AG08395 (cell line): ENCODE measurements at regions not wholly inside any gene's neighbourhood (a gene's known extent, or its start where the extent isn't known, plus 50 kb on each side); places are given as distances from the start of the nearest gene placed in this dataset.

Experiments used
- DNase-seq: peaks from one replicate; pipeline ENCODE4 v3.0.0; 2012; ENCODE audit warnings: mixed read lengths, low spot score

DNA sequence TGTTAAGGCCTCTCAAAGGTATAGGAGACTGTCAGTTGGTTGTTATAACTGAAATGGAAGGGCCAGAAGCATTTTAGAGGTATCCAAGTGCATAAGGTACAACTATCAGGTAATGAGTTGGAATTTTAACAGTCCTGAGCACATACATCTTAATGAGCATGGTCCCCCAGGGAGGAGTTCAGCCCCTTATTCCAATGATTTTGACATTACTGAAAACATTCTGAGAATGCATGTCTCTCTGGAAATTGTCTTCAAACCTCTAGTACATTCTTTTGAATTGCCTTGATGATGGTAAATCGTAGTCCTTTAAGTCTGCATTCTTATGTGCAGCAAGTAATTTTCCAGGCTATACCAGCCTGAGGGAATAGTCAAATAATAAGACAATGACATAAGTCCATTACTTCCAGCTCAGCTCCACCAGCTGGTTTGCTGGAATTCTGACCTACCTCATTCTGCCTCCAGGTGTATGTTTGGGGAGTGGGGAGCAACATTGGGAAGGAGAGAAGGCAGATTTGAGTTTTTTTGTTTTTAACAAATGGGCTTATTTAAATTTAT is 239.2 kb downstream of the MSRB3 start:
- no peak for DNase-seq

- peak; percentile 53 for DNase-seq
These were observed 240.3 kb downstream of the MSRB3 start for GRCh38 chr12:65518771-65519170.

DNA sequence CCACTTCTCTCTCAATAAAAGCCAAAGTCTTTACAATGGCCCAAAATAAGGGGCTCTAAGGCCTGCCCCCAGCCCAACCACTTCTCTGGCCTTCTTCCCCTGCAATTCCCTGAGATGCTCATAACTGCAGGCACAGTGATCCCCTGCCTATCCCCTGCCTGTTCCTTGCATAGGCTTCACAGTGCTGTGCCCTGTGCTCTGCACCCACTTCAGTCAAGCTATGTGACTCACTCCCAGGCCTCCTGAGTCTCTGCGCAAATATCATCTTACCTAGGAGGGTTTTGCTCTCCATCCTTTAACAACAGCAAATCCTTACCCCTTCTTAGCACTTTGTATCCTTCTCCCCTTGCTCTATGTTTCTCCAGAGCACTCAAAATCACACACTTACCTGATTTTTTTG is 242.2 kb downstream of the MSRB3 start:
- DNase-seq: no peak

DNA sequence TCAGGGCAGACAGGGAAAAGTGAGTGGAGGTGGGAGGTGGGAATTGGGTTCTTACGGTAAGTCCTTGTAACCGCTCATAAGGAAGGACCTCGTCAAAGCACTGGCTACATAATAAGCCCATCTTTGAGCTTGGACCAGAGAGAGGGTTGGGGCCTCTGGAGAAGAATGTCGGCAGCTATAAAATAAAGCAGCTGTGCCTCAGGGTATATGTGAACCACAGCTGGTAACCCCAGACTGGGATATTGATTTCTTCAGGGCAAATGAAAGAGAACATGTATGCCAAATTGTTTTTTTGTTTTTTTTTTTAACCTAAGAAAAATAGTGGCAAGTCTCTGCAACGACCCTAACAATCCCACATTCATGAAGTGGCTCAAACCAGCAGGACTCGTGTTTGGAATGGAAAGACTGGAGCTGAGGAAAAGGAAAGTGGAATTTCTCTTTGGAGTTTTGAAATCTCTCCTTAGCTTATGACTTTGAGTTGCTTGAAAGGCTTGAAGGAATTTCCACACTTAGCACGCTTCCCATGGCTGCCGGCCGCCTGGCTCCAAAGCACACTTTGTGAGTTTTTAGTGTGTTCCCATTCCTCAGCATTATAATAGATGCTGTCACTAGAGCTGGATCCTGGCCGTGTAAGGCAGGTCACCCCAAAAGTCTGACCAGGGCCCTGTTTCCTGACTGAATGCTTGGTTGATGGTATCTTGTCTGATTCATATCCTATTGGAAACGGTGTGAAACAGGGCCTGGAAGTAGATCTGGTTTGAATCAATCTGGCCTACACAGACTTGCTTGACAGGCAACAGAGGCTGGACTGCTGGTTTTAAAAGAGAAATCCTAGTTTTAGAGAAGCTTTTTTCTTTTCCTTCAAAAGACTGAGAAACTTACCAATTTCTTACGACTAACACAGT is 244.7 kb downstream of the MSRB3 start:
- peak; percentile 20 for DNase-seq

DNA sequence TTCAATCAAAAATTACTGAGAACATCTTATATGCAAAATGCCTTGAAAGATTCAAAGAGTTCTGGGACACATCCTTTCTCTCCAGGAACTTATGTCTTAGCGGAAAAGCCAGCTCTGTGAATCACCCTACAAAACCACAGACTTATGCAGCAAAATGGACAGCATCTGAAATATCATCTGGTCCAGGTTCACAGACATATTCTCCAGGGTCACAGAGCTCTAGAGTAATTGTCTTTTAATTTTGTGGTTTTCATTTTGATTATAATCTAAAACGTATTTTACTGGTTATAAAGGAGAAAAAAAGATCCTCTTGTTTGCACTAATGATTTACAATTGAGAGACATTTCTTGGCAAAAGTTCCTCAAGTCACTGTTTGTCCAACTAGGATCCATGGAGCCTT is 246.2 kb downstream of the MSRB3 start:
- peak; percentile 79 for DNase-seq

DNA sequence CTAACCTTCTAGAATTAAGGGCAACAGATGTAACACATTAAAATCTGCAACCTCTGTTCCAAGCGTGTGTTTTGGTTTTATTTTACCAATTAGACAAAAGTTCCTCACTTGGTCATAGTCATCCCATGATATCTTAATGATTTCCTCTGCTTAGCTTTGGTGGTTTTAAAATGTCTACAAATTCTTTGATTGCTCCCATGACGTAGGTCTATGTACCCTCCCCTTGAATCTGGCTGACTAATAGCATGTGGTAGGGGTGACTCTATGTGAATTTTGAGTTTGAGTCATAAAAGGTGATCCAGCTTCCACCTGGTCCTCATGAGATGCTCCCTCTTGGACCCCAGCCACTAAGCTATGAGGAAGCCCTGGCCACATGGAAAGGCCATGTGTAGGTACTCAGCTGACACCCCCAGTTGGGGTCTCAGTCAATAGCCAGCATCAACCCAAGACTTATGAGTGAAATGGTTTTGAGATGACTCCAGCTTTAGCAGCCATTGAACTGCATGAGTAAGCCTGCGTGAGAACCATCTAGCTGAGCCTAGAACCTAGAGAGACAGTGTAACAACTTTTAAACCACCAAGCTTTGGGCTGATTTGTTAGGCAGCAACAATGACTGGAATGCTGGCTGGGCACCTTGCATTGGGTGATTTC is 247.1 kb downstream of the MSRB3 start:
- DNase-seq: peak; percentile 87

- no peak for DNase-seq
These were observed 247.8 kb downstream of the MSRB3 start for GRCh38 chr12:65526311-65526710.

GRCh38 chr12:65528127-65528526 is 249.6 kb downstream of the MSRB3 start:
- DNase-seq: no peak

GRCh38 chr12:65529106-65529505 is 250.6 kb downstream of the MSRB3 start:
- no peak for DNase-seq

GRCh38 chr12:65529771-65530435 is 251.4 kb downstream of the MSRB3 start:
- DNase-seq: no peak

DNA sequence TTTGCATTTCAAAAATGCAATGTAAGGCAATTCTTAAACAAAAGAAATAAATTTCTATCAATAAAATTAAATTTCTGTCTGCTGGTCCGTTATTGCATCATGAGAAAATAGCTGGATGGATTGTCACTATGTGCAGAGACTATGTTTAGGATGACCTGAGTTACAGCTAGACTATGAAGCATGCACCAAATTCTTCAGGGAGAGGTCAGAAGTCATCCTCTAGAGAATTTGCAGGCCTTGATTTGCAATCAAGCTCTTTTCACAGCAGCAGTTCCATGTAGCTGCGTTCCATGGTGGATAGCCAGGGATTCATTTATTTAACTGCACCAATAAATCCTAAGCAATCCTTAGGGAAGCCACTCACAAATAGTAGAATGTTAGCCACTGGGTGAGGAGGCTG is 253.7 kb downstream of the MSRB3 start:
- peak; percentile 43 for DNase-seq

GRCh38 chr12:65532764-65533163 is 254.3 kb downstream of the MSRB3 start:
- DNase-seq: peak; percentile 23

- DNase-seq: no peak
These were observed 254.8 kb downstream of the MSRB3 start for GRCh38 chr12:65533177-65533883.

DNA sequence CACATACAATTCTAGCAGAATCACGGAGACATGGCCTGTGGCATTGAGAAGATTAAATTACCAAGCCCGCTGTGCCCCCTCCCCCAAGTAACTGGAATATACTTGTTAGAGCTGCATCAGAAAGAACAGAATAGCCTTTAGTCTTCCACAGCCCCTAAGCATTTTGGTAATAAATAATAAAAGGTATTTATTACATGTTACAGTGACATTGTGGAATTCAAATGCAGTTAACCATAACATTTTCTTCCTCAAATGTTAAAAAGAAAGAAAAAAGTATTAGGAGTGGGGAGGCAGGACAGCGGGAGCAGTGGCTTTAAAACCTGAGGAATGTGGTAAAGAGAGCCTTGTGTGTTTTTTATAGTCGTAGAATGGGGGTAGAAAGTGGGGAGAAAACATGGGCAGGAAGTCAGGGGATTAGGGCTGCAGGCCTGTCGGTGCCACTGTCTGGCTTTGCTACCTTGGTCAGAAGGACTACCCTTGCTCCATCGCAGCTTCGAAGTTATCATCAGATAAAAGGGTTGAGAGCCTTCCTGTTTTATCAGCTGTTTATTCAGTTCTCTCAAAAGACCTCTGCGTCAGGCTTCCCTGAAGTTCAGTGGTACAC is 255.9 kb downstream of the MSRB3 start:
- DNase-seq: no peak

DNA sequence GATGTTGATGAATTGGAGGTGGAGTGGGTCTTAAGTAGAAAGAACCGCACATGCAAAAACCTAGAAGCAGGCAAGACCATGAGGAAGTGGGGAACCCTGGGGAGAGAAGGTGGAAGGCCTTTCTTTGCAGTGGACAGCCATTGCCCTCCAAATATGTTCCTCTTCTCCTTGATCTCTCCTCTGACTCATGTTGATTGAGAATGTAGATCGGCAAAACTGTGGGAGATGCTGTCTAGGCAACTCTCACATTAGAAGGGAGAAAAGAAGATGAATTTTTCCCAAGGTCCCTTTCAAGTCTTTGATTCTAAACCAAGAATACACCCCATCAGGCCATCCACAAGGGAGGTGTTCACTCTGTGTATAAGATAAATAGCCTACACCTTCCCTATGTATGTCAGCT is 257.5 kb downstream of the MSRB3 start:
- no peak for DNase-seq

DNA sequence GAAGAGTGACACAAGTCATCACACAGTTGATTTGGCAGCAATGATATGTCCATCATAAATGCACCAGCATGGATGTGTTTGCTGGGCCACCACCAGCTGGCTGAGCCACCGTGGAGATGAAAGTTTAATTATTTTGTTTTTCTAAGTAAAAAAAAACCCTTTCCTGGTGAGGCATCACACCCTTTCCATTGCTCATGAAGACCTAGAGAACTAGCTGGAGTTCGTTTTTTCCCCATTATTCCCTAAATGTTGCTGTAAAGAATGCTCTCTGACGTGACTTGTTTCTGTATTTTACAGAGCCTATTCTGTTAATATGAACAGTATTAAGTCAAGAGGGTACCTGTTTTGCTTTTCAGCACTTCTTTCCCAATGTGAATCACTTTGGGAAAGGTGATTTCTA is 257.9 kb downstream of the MSRB3 start:
- DNase-seq: no peak

DNA sequence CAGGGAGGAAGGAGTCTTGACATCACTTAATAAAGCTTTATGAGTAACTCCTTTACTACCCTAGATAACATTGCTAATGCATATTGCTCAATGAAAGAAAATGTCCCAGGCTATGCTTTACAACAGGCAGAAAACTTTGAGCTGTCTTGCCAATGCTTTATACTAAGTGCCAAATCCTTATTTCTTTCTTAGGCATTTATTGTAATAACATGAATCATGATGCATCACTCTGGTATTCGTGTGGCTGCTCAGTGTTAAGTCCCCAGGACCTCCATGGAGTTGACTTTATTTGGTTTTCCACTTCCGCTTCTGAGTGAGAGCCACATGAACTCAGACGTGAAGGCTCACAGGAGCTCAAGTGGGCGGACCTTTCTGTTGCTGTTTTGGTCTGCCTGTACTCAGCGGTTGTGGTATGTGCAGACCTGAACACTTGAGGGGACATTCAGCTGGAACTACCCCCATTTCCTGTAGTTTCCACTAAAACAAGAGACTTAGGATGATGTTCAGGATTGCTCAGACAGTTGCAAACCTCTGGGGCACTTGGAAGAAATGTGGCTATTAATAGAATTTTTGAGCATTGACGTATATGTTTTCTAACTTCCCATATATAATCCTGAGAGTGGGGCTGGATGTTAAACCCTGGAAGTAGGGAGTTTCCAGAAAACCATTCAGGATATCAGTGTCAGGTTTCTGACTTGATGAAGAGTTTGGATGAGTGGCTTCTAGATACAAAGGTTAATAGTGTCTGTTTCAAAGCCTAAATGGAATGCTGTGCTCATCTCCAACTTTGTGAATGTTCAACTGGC is 258.6 kb downstream of the MSRB3 start:
- peak; percentile 94 for DNase-seq

DNA sequence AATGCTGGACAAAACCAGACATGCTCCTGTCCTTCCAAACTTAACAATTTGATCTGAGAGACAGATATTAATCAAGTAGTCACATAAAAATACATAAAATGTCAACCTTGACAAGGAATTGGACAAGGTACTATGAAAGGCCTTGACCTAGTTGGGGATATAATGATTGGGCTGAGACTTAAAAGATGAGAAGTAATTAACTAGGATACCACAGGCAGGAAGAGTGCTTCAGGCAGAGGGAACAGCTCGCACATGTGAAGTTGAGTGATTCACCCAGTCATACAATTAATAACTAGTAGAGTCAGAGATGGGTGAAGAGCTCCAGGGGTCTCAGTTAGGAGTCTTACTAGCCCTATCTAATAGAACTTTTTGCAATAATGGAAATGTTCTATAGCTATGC is 259.5 kb downstream of the MSRB3 start:
- DNase-seq: no peak

DNA sequence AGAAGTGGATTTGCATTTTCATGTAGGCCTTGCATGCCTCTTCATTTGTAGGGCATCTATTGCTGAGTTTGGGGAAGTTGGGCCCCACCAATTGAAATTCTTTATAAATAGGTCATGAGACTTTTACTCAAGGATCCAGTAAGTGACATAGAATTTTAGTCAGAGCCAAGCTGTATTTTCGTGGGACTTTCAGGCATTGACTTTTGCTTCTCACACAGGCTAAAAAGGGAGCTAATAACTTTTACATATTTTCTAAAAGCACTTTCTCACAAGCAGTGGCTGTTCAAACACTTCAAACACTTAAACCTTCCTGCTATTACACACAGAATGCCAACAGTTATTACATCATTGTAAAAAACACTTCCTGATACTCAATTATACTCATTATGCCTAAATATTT is 260.5 kb downstream of the MSRB3 start:
- DNase-seq: no peak

GRCh38 chr12:65540140-65540539 is 261.7 kb downstream of the MSRB3 start:
- no peak for DNase-seq

- DNase-seq: no peak
These were observed 268.0 kb downstream of the MSRB3 start for GRCh38 chr12:65546528-65546927.
